ENCODE measurements at regions not wholly inside any gene's neighbourhood (a gene's known extent, or its start where the extent isn't known, plus 50 kb on each side); places are given as distances from the start of the nearest gene placed in this dataset.

GRCh38 chr18:25724121-25724520, 366.3 kb downstream of the SS18 start:
- DNase-seq (ENCODE audit: low read depth) = no peak

- DNase-seq (ENCODE audit: low read depth) = no peak
Observed at GRCh38 chr18:25713103-25713502, 361.1 kb upstream of the ZNF521 start.

GRCh38 chr18:25710981-25711380, 359.0 kb upstream of the ZNF521 start:
- DNase-seq (ENCODE audit: low read depth) = no peak

- DNase-seq (ENCODE audit: low read depth) = no peak
Observed at GRCh38 chr18:25705650-25706049, 353.7 kb upstream of the ZNF521 start.

- DNase-seq (ENCODE audit: low read depth) = no peak
Observed at GRCh38 chr18:25704494-25704893, 352.5 kb upstream of the ZNF521 start.

GRCh38 chr18:25704071-25704470, 352.1 kb upstream of the ZNF521 start:
- DNase-seq (ENCODE audit: low read depth) = no peak

- DNase-seq (ENCODE audit: low read depth) = no peak
Observed at GRCh38 chr18:25701821-25702220, 349.9 kb upstream of the ZNF521 start.

- DNase-seq (ENCODE audit: low read depth) = no peak
Observed at GRCh38 chr18:25686960-25687500, 335.1 kb upstream of the ZNF521 start.

- DNase-seq (ENCODE audit: low read depth) = no peak
Observed at GRCh38 chr18:25685088-25685487, 333.1 kb upstream of the ZNF521 start.

- no peak for DNase-seq (ENCODE audit: low read depth)
Observed at GRCh38 chr18:25679491-25679890, 327.5 kb upstream of the ZNF521 start.

GRCh38 chr18:25678221-25678620, 326.3 kb upstream of the ZNF521 start:
- no peak for DNase-seq (ENCODE audit: low read depth)

- DNase-seq (ENCODE audit: low read depth) = no peak
Observed at GRCh38 chr18:25675123-25675850, 323.3 kb upstream of the ZNF521 start.

- no peak for DNase-seq (ENCODE audit: low read depth)
Observed at GRCh38 chr18:25674183-25674582, 322.2 kb upstream of the ZNF521 start.

- DNase-seq (ENCODE audit: low read depth) = no peak
Observed at GRCh38 chr18:25672490-25672889, 320.5 kb upstream of the ZNF521 start.

GRCh38 chr18:25669741-25670140, 317.8 kb upstream of the ZNF521 start:
- DNase-seq (ENCODE audit: low read depth) = no peak

- no peak for DNase-seq (ENCODE audit: low read depth)
Observed at GRCh38 chr18:25662272-25662671, 310.3 kb upstream of the ZNF521 start.

- no peak for DNase-seq (ENCODE audit: low read depth)
Observed at GRCh38 chr18:25661831-25662230, 309.9 kb upstream of the ZNF521 start.

GRCh38 chr18:25659541-25659940, 307.6 kb upstream of the ZNF521 start:
- DNase-seq (ENCODE audit: low read depth) = no peak

GRCh38 chr18:25658476-25658875, 306.5 kb upstream of the ZNF521 start:
- no peak for DNase-seq (ENCODE audit: low read depth)

GRCh38 chr18:25651553-25651952, 299.6 kb upstream of the ZNF521 start:
- no peak for DNase-seq (ENCODE audit: low read depth)

- no peak for DNase-seq (ENCODE audit: low read depth)
Observed at GRCh38 chr18:25650201-25650941, 298.4 kb upstream of the ZNF521 start.

GRCh38 chr18:25648716-25649260, 296.8 kb upstream of the ZNF521 start:
- DNase-seq (ENCODE audit: low read depth) = no peak

- no peak for DNase-seq (ENCODE audit: low read depth)
Observed at GRCh38 chr18:25647404-25647803, 295.4 kb upstream of the ZNF521 start.

Measured in activated T-helper 1 cell treated with Interleukin-2 at 50 U/mL for 16 hours (primary cell).